Panc1 (cell line): ENCODE measurements at regions not wholly inside any gene's neighbourhood (a gene's known extent, or its start where the extent isn't known, plus 50 kb on each side); places are given as distances from the start of the nearest gene placed in this dataset.
A peak's percentile ranks its signal among the peaks of the same experiment; 100 is the strongest.

Experiments used
- CTCF ChIP-seq: fragments of 450-650 bp; IDR thresholded peaks from 2 replicates; pipeline ENCODE4 v1.5.1; 2017; ENCODE audit warnings: mild to moderate bottlenecking
- POLR2AphosphoS5 ChIP-seq: IDR thresholded peaks from 2 replicates; pipeline ENCODE4 v1.6.1; 2012; ENCODE audit warnings: mild to moderate bottlenecking, low read depth, low read length, moderate library complexity
- REST ChIP-seq, 2 experiments: IDR thresholded peaks; 2 replicates each; pipeline ENCODE4 v1.6.1; 2011 to 2012; ENCODE audit warnings: low read depth in 2 of 2, control low read depth in 1 of 2, low read length in 1 of 2, mild to moderate bottlenecking in 1 of 2, moderate library complexity in 1 of 2; ENCODE audit not compliant: insufficient read depth in 1 of 2
- SIN3A ChIP-seq: IDR thresholded peaks from 2 replicates; pipeline ENCODE4 v1.6.1; 2012; ENCODE audit warnings: low read depth, mild to moderate bottlenecking, low read length, moderate library complexity, borderline replicate concordance; ENCODE audit not compliant: insufficient read depth

GRCh38 chr6:8195714-8196102 lies 93.4 kb upstream of the EEF1E1 start:
- no peak for TF ChIP-seq REST (IDR thresholded peaks at IDR 0.05; ENCODE audit: insufficient read depth in 1 of 2, low read depth in 2 of 2, low read length in 1 of 2)
- peak; percentile 12; the same call in 1 of the 2 replicates for TF ChIP-seq CTCF
- no peak for TF ChIP-seq POLR2AphosphoS5
- TF ChIP-seq SIN3A, result no peak
